Liver (tissue), 8 donors: ENCODE measurements at regions not wholly inside any gene's neighbourhood (a gene's known extent, or its start where the extent isn't known, plus 50 kb on each side); places are given as distances from the start of the nearest gene placed in this dataset.

Experiments used
- DNase-seq: peaks from one replicate; pipeline ENCODE4 v3.0.0-alpha.2; 2017; ENCODE audit warnings: low spot score
- H3K27ac ChIP-seq, 2 donors: one replicate each; pipeline ENCODE4 v1.7.0; 2013; ENCODE audit warnings: inconsistent platforms in 2 of 2, low read length in 2 of 2, control low read depth in 1 of 2, low read depth in 1 of 2, mild to moderate bottlenecking in 1 of 2
- H3K27me3 ChIP-seq, 4 donors: one replicate each; pipeline versions ENCODE4 v1.6.1 to v1.7.0; 2013; ENCODE audit warnings: low read length in 3 of 4, inconsistent platforms in 1 of 4, mild to moderate bottlenecking in 1 of 4, moderate library complexity in 1 of 4; ENCODE audit not compliant: control insufficient read depth in 4 of 4, insufficient read depth in 4 of 4
- H3K36me3 ChIP-seq, 4 donors: one replicate each; pipeline versions ENCODE4 v1.6.1 to v1.7.0; 2013; ENCODE audit warnings: low read length in 3 of 4, mild to moderate bottlenecking in 3 of 4, low read depth in 1 of 4, moderate library complexity in 1 of 4; ENCODE audit not compliant: control insufficient read depth in 4 of 4, insufficient read depth in 3 of 4
- H3K4me1 ChIP-seq, 4 donors: one replicate each; pipeline versions ENCODE4 v1.6.1 to v1.7.0; 2013; ENCODE audit warnings: low read length in 3 of 4, mild to moderate bottlenecking in 3 of 4, moderate library complexity in 1 of 4; ENCODE audit not compliant: control insufficient read depth in 4 of 4, insufficient read depth in 4 of 4
- H3K4me3 ChIP-seq, 3 donors: one replicate each; pipeline versions ENCODE4 v1.6.1 to v1.7.0; 2013; ENCODE audit warnings: low read length in 3 of 3, control low read depth in 1 of 3, low read depth in 1 of 3, mild to moderate bottlenecking in 1 of 3
- H3K9ac ChIP-seq, 2 donors: one replicate each; pipeline ENCODE4 v1.7.0; 2013; ENCODE audit warnings: low read length in 2 of 2, mild to moderate bottlenecking in 2 of 2, moderate library complexity in 2 of 2, control low read depth in 1 of 2, low read depth in 1 of 2
- H3K9me3 ChIP-seq, 4 donors: one replicate each; pipeline versions ENCODE4 v1.6.1 to v1.7.0; 2013; ENCODE audit warnings: low read length in 3 of 4; ENCODE audit not compliant: control insufficient read depth in 4 of 4
- EGR1 ChIP-seq, 2 donors: IDR thresholded peaks; 2 replicates each; pipeline ENCODE4 v1.6.1; 2016 to 2018; ENCODE audit warnings: antibody characterized with exemption in 2 of 2, low read depth in 2 of 2
- FOXA1 ChIP-seq: IDR thresholded peaks from 2 replicates; pipeline ENCODE4 v1.6.1; 2016; ENCODE audit warnings: antibody characterized with exemption
- FOXA2 ChIP-seq: IDR thresholded peaks from 2 replicates; pipeline ENCODE4 v1.6.1; 2016; ENCODE audit warnings: antibody characterized with exemption
- HNF4A ChIP-seq, 2 donors: conservative IDR thresholded peaks; 2 replicates each; pipeline ENCODE4 v1.6.1; 2016; ENCODE audit warnings: antibody characterized with exemption in 2 of 2, mild to moderate bottlenecking in 2 of 2
- HNF4G ChIP-seq: IDR thresholded peaks from 2 replicates; pipeline ENCODE4 v1.6.1; 2016; ENCODE audit warnings: antibody characterized with exemption
- NR2F2 ChIP-seq: IDR thresholded peaks from 2 replicates; pipeline ENCODE4 v1.6.1; 2016; ENCODE audit warnings: antibody characterized with exemption
- SP1 ChIP-seq: IDR thresholded peaks from 2 replicates; pipeline ENCODE4 v1.6.1; 2018; ENCODE audit warnings: antibody characterized with exemption, mild to moderate bottlenecking
- TAF1 ChIP-seq: conservative IDR thresholded peaks from 2 replicates; pipeline ENCODE4 v1.6.1; 2016; ENCODE audit warnings: antibody characterized with exemption, mild to moderate bottlenecking
- WGBS: extraction: QIAGEN DNeasy Blood & Tissue Kit; methylation state at CpG from one replicate; pipeline ENCODE4 v1.1.7; 2013; 5-methylcytosine and 5-hydroxymethylcytosine counted together
- TF ChIP-seq, protein P1 (sequence below): fragments of 150-350 bp; IDR thresholded peaks from 2 replicates; pipeline ENCODE4 v1.5.1; 2017; ENCODE audit warnings: improper control_type of control experiment, low read depth, low read length; ENCODE audit not compliant: missing input control
- TF ChIP-seq, protein P2 (sequence below): IDR thresholded peaks from 2 replicates; pipeline ENCODE4 v1.6.1; 2016; ENCODE audit warnings: antibody characterized with exemption, mild to moderate bottlenecking
- TF ChIP-seq, protein P3 (sequence below): IDR thresholded peaks from 2 replicates; pipeline ENCODE4 v1.6.1; 2016; ENCODE audit warnings: antibody characterized with exemption
- donor health status: healthy.
- donor health status: healthy.
- donor health status: healthy.
- donor health status: healthy.
- donor health status: healthy.

DNA sequence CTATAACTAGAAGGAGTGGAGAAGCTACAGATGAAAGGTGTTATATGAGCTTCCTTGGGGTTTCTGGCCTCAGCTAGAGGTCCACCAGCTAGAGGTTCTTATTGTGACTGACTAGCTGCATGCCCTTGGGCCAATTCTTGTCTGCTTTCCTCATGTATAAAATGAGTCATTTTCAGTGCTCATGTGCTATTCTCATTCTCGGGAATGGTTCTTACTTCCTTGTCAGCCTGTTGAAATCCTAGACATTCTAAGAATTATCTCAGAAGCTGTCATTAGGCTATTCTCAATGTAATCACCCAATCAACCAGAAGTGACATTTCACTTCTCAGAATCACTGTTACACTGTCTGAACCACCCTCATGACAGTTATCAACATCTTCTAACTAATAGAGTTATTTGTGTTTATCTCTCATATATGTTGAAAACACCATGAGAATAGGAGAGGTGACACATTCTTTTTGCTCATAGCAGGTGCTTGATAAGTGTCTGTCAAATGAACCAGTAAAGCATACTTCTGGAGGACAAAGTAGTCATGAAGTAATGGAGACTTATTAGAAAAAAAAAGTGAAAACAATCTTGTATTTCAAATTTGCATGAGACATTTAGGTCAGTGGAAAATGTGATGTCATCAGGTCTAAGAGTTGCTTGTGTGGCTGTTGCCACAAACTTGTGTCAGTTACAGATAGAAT is 122.8 kb upstream of the IVNS1ABP start (continued):
- TF ChIP-seq, protein P1, sequence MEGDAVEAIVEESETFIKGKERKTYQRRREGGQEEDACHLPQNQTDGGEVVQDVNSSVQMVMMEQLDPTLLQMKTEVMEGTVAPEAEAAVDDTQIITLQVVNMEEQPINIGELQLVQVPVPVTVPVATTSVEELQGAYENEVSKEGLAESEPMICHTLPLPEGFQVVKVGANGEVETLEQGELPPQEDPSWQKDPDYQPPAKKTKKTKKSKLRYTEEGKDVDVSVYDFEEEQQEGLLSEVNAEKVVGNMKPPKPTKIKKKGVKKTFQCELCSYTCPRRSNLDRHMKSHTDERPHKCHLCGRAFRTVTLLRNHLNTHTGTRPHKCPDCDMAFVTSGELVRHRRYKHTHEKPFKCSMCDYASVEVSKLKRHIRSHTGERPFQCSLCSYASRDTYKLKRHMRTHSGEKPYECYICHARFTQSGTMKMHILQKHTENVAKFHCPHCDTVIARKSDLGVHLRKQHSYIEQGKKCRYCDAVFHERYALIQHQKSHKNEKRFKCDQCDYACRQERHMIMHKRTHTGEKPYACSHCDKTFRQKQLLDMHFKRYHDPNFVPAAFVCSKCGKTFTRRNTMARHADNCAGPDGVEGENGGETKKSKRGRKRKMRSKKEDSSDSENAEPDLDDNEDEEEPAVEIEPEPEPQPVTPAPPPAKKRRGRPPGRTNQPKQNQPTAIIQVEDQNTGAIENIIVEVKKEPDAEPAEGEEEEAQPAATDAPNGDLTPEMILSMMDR: no peak
- no peak for TF ChIP-seq SP1

DNA sequence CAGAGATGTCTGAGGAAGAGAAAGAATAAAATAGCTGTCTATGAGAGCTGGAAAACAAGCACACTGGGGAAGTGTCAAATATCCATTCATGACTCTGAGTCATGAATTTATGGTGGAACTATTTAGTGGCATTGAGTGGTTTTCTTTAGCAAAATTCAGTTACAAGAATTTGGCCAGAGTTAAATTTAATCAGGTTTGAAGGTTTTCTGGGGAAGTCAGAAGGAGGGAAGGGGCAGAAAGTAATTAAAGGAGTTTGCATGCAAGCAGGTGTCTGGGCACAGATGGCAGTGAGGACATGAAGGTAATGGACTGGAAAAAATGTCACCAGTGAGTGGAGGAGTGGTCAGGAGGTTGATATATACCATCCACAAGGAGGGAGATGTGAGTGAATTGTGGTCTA is 121.9 kb upstream of the IVNS1ABP start:
- no peak for DNase-seq
- Histone ChIP-seq H3K4me3 (no peak overlapping the region), H3K4me1 (no peaks in the 10 kb centered on the region), H3K9me3 (no peaks in the 10 kb centered on the region), H3K36me3 (no peaks in the 10 kb centered on the region), H3K27me3 (no peaks in the 10 kb centered on the region), H3K9ac (no peak overlapping the region), H3K27ac (no peak overlapping the region)
- TF ChIP-seq TAF1 (no peak), NR2F2 (no peak), FOXA2 (no peak), EGR1 (IDR thresholded peaks at IDR 0.05; ENCODE audit: low read depth in 2 of 2) (no peak), FOXA1 (no peak), HNF4G (no peak)
- TF ChIP-seq, protein P2, sequence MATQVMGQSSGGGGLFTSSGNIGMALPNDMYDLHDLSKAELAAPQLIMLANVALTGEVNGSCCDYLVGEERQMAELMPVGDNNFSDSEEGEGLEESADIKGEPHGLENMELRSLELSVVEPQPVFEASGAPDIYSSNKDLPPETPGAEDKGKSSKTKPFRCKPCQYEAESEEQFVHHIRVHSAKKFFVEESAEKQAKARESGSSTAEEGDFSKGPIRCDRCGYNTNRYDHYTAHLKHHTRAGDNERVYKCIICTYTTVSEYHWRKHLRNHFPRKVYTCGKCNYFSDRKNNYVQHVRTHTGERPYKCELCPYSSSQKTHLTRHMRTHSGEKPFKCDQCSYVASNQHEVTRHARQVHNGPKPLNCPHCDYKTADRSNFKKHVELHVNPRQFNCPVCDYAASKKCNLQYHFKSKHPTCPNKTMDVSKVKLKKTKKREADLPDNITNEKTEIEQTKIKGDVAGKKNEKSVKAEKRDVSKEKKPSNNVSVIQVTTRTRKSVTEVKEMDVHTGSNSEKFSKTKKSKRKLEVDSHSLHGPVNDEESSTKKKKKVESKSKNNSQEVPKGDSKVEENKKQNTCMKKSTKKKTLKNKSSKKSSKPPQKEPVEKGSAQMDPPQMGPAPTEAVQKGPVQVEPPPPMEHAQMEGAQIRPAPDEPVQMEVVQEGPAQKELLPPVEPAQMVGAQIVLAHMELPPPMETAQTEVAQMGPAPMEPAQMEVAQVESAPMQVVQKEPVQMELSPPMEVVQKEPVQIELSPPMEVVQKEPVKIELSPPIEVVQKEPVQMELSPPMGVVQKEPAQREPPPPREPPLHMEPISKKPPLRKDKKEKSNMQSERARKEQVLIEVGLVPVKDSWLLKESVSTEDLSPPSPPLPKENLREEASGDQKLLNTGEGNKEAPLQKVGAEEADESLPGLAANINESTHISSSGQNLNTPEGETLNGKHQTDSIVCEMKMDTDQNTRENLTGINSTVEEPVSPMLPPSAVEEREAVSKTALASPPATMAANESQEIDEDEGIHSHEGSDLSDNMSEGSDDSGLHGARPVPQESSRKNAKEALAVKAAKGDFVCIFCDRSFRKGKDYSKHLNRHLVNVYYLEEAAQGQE: no peak

DNA sequence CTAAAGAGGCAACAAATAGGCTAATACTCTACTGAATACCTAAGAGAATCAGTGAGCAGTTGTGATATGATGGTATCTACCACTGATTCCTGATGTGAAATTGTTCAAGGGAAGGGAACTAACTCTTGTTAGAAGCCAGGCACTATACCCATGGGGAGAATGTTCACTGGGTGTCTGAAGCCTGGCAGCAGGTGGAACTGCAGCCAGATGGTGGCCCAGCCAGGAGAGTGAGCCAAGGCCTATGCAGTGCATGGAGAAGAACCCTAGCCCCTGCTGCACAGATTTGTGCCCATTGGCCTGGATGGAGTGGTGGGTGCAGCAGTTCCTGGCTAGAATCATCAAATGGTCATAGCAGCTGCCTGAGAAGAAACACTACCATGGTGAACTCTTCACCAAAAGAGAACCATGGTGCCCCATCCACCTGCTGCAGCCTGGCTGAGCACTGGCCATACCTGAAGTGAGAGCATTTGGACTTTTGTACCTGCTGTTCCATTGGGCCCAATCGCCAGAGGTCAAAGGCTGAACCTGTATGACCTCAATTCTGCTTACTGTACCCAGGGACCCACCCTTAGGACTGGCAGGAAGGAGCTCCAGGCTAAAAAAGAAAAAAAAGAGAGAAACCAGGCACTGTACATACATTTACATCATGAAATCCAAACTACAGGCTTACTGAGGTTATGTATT is 118.8 kb upstream of the IVNS1ABP start:
- Histone ChIP-seq H3K27ac (no peak overlapping the region), H3K27me3 (no peaks in the 10 kb centered on the region), H3K9ac (no peak overlapping the region), H3K9me3 (no peaks in the 10 kb centered on the region), H3K4me1 (peaks cover 0 to 2% (median 0%) of the 10 kb centered on the region in 4 donors), H3K36me3 (no peaks in the 10 kb centered on the region), H3K4me3 (no peak overlapping the region)
- 55% methylated on average over 1 of the region's 1 CpG for WGBS
- no peak for DNase-seq
- TF ChIP-seq, protein P3, sequence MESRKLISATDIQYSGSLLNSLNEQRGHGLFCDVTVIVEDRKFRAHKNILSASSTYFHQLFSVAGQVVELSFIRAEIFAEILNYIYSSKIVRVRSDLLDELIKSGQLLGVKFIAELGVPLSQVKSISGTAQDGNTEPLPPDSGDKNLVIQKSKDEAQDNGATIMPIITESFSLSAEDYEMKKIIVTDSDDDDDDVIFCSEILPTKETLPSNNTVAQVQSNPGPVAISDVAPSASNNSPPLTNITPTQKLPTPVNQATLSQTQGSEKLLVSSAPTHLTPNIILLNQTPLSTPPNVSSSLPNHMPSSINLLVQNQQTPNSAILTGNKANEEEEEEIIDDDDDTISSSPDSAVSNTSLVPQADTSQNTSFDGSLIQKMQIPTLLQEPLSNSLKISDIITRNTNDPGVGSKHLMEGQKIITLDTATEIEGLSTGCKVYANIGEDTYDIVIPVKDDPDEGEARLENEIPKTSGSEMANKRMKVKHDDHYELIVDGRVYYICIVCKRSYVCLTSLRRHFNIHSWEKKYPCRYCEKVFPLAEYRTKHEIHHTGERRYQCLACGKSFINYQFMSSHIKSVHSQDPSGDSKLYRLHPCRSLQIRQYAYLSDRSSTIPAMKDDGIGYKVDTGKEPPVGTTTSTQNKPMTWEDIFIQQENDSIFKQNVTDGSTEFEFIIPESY: no peak
- TF ChIP-seq, protein P2: no peak
- no peak for TF ChIP-seq HNF4A (conservative IDR thresholded peaks at IDR 0.05)
- TF ChIP-seq NR2F2: no peak
